ENCODE measurements at regions not wholly inside any gene's neighbourhood (a gene's known extent, or its start where the extent isn't known, plus 50 kb on each side); places are given as distances from the start of the nearest gene placed in this dataset.

- Histone ChIP-seq H3K4me3 (ENCODE audit: low read depth, low read length) (no peak overlapping the region), H3K36me3 (ENCODE audit: control insufficient read depth in 2 of 2, insufficient read depth in 1 of 2, low read length in 2 of 2) (no peaks in the 10 kb centered on the region), H3K4me1 (ENCODE audit: control insufficient read depth, insufficient read depth, low read length) (no peaks in the 10 kb centered on the region), H3K9me3 (ENCODE audit: control insufficient read depth, insufficient read depth, low read depth, low read length) (no peaks in the 10 kb centered on the region), H3K27ac (ENCODE audit: extremely low read depth, low read depth, low read length) (no peak overlapping the region)
- ChIA-PET POLR2A (no interaction called here), CTCF (interaction anchor here (0.6 kb wide), 1 partner anchor 417 kb away, joined by 3 read pairs; no protein-coding TSS in a partner anchor)
- TF ChIP-seq ZNF513 (tag by site-specific recombination; IDR thresholded peaks at IDR 0.05): no peak
- no peak for TF ChIP-seq REPIN1 (tag by site-specific recombination; IDR thresholded peaks at IDR 0.05; ENCODE audit: low read depth)
- no peak for TF ChIP-seq ZNF274 (IDR thresholded peaks at IDR 0.05; ENCODE audit: low read length)
- no peak for TF ChIP-seq ZNF274 (tag by site-specific recombination; IDR thresholded peaks at IDR 0.05; ENCODE audit: borderline replicate concordance)
- no peak for TF ChIP-seq ZNF202 (tag by site-specific recombination; IDR thresholded peaks at IDR 0.05; ENCODE audit: borderline replicate concordance)
- TF ChIP-seq YY1 (tag by site-specific recombination; IDR thresholded peaks at IDR 0.05): no peak
Observed at GRCh38 chr3:102096066-102096465, 246.8 kb downstream of the NFKBIZ start.

- H3K4me3 ChIP-seq (ENCODE audit: low read depth, low read length): no peak overlapping the region
- ChIA-PET POLR2A (no interaction called here), CTCF (no interaction called here)
- H3K4me1 ChIP-seq (ENCODE audit: control insufficient read depth, insufficient read depth, low read length): no peaks in the 10 kb centered on the region
- no peak overlapping the region for H3K27ac ChIP-seq (ENCODE audit: extremely low read depth, low read depth, low read length)
- no peaks in the 10 kb centered on the region for H3K36me3 ChIP-seq (ENCODE audit: control insufficient read depth in 2 of 2, insufficient read depth in 1 of 2, low read length in 2 of 2)
- H3K9me3 ChIP-seq (ENCODE audit: control insufficient read depth, insufficient read depth, low read depth, low read length): no peaks in the 10 kb centered on the region
- TF ChIP-seq ZSCAN4 (tag by site-specific recombination; IDR thresholded peaks at IDR 0.05) (no peak), ZNF677 (tag by site-specific recombination; IDR thresholded peaks at IDR 0.05) (no peak)
Observed at GRCh38 chr3:102098130-102098885, 249.0 kb downstream of the NFKBIZ start.

GRCh38 chr3:102099913-102100312, 250.6 kb downstream of the NFKBIZ start:
- Histone ChIP-seq H3K36me3 (ENCODE audit: control insufficient read depth in 2 of 2, insufficient read depth in 1 of 2, low read length in 2 of 2) (no peaks in the 10 kb centered on the region), H3K9me3 (ENCODE audit: control insufficient read depth, insufficient read depth, low read depth, low read length) (no peaks in the 10 kb centered on the region), H3K4me3 (ENCODE audit: low read depth, low read length) (no peak overlapping the region), H3K4me1 (ENCODE audit: control insufficient read depth, insufficient read depth, low read length) (no peaks in the 10 kb centered on the region), H3K27ac (ENCODE audit: extremely low read depth, low read depth, low read length) (no peak overlapping the region)
- ChIA-PET CTCF (no interaction called here), POLR2A (no interaction called here)
- TF ChIP-seq ZNF513 (tag by site-specific recombination; IDR thresholded peaks at IDR 0.05): no peak
- TF ChIP-seq ZNF776 (tag by site-specific recombination; IDR thresholded peaks at IDR 0.05; ENCODE audit: borderline replicate concordance): no peak
- no peak for TF ChIP-seq ZNF560 (tag by site-specific recombination; IDR thresholded peaks at IDR 0.05; ENCODE audit: borderline replicate concordance)
- TF ChIP-seq ZBTB44 (tag by site-specific recombination; IDR thresholded peaks at IDR 0.05): no peak
- no peak for TF ChIP-seq ZNF596 (tag by site-specific recombination; IDR thresholded peaks at IDR 0.05)
- no peak for TF ChIP-seq ZNF580 (tag by site-specific recombination; IDR thresholded peaks at IDR 0.05)
- TF ChIP-seq ZNF521 (tag by site-specific recombination; IDR thresholded peaks at IDR 0.05): no peak
- TF ChIP-seq ZBTB20 (tag by site-specific recombination; IDR thresholded peaks at IDR 0.05): no peak
- TF ChIP-seq ZNF549 (tag by site-specific recombination; IDR thresholded peaks at IDR 0.05): no peak
- no peak for TF ChIP-seq REST (tag by site-specific recombination; IDR thresholded peaks at IDR 0.05)
- TF ChIP-seq ZBTB8A (tag by site-specific recombination; IDR thresholded peaks at IDR 0.05): no peak

All from HEK293 (cell line).